Ovary (tissue), 7 donors: ENCODE measurements at regions not wholly inside any gene's neighbourhood (a gene's known extent, or its start where the extent isn't known, plus 50 kb on each side); places are given as distances from the start of the nearest gene placed in this dataset.

Source experiments
- DNase-seq, 5 donors: peaks; one replicate each; pipeline ENCODE4 v3.0.0-alpha.2; 2019 to 2020
- H3K27ac ChIP-seq, 2 donors: fragments of 200-600 bp; one replicate each; pipeline versions ENCODE4 v1.5.1 to v1.8.0; 2019 to 2022
- H3K27me3 ChIP-seq: fragments of 200-600 bp; one replicate; pipeline ENCODE4 v1.8.0; 2022
- H3K36me3 ChIP-seq: fragments of 200-600 bp; sonication (generic); one replicate; pipeline ENCODE4 v1.5.1; 2019
- H3K4me1 ChIP-seq: one replicate; pipeline ENCODE4 v1.8.1; 2013; ENCODE audit warnings: mild to moderate bottlenecking, moderate library complexity; ENCODE audit not compliant: insufficient read depth
- H3K4me3 ChIP-seq: fragments of 200-600 bp; sonication (generic); one replicate; pipeline ENCODE4 v1.5.1; 2017
- H3K9me3 ChIP-seq, 2 donors: fragments of 200-600 bp in 1 of 2; sonication (generic) in 1 of 2; one replicate each; pipeline versions ENCODE4 v1.5.1 to v1.8.1; 2013 to 2019; ENCODE audit warnings: mild to moderate bottlenecking in 1 of 2, moderate library complexity in 1 of 2
- EP300 ChIP-seq: sonication (generic); formaldehyde crosslinking; IDR thresholded peaks from one replicate; pipeline ENCODE4 v1.6.1; 2017; ENCODE audit warnings: antibody characterized with exemption
- POLR2A ChIP-seq: fragments of 450-650 bp; IDR thresholded peaks from one replicate; pipeline ENCODE4 v1.6.1; 2017; ENCODE audit warnings: antibody characterized with exemption, mild to moderate bottlenecking, moderate library complexity
- WGBS, 3 donors: extraction: QIAGEN DNeasy Blood & Tissue Kit in 1 of 3; methylation state at CpG; one replicate each; pipeline versions ENCODE4 v1.1.5 to v1.1.7; 2013 to 2017; 5-methylcytosine and 5-hydroxymethylcytosine counted together
- intact Hi-C, 4 donors: fragments of 100-400 bp; cut with DNase I; formaldehyde crosslinking; loops; one replicate each; pipeline versions ENCODE4 v1.11.0 to v1.15.1; 2022 to 2023
- TF ChIP-seq, protein P1 (sequence below), 3 donors: fragments of 450-650 bp in 2 of 3; fragments of 200-600 bp in 1 of 3; IDR thresholded peaks; one replicate each; pipeline versions ENCODE4 v1.5.1 to v1.8.0; 2016 to 2022; ENCODE audit warnings: antibody characterized with exemption in 3 of 3, mild to moderate bottlenecking in 1 of 3
- donor health status: DM: no; HTN: no; CAD: no; lungs with moderate emphysema.
- donor health status: DM: no; HTN: no; CAD: no.
- donor health status: Bipolar disorder and iron deficiency.
- donor health status: DM: no; HTN: no; CAD: no.
- donor health status: DM: yes; HTN: yes; CAD: no.

DNA sequence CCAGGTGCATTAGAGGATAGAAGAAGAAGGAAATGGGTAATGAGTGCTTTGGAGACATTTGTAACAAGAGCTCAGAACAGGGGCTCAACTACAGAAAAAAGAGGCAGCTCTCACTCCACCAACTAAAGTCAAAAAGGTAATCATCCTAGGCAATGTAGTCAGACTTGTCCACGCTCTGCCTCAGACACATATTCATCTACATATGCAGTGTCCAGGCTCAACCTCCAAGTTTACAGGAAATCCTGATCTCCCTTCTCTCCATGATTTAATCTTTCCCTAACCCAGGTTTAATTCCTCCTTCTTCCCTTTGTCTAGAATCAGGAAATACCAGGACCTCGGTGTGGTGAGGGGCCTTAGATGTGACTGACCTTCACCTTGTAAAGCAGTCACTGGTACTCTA is 65.7 kb upstream of the SELENOP start:
- H3K27me3 ChIP-seq = no peaks in the 10 kb centered on the region
- no peak for TF ChIP-seq EP300
- TF ChIP-seq, protein P1, sequence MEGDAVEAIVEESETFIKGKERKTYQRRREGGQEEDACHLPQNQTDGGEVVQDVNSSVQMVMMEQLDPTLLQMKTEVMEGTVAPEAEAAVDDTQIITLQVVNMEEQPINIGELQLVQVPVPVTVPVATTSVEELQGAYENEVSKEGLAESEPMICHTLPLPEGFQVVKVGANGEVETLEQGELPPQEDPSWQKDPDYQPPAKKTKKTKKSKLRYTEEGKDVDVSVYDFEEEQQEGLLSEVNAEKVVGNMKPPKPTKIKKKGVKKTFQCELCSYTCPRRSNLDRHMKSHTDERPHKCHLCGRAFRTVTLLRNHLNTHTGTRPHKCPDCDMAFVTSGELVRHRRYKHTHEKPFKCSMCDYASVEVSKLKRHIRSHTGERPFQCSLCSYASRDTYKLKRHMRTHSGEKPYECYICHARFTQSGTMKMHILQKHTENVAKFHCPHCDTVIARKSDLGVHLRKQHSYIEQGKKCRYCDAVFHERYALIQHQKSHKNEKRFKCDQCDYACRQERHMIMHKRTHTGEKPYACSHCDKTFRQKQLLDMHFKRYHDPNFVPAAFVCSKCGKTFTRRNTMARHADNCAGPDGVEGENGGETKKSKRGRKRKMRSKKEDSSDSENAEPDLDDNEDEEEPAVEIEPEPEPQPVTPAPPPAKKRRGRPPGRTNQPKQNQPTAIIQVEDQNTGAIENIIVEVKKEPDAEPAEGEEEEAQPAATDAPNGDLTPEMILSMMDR (IDR thresholded peaks at IDR 0.05) = no peak
- no peak for TF ChIP-seq POLR2A
- no peaks in the 10 kb centered on the region for H3K36me3 ChIP-seq
- no peak overlapping the region for H3K4me3 ChIP-seq
- no peak overlapping the region for H3K27ac ChIP-seq
- intact Hi-C loops = no loop called here
- no peaks in the 10 kb centered on the region for H3K9me3 ChIP-seq
- WGBS, 3 donors = 78 to 87% (median 86%) methylated on average over 2 of the region's 2 CpGs
- no peak for DNase-seq
- peaks cover 4% of the 10 kb centered on the region for H3K4me1 ChIP-seq

DNA sequence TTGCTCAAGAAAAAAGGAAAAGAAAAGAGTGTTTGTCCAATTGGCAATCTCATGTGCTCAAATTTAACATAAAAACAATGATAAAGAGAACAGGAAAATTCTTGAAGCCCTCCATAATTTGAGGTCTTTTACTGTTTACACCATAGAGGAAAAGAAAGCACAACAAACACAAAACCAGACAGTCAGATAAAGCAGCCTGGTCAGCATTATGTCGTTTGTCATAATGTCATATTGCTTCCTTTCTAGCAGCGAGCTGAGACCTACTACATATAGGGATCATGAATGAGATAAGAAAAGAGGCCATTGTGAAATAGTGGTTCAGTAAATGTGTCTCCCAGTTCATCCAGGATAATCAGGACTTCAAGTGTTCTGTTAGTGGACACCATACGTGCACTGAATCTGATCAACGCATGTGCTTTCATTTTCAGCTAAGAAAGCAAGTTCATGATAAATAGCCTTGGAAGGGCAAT is 64.7 kb upstream of the SELENOP start:
- intact Hi-C loops = no loop called here
- Histone ChIP-seq H3K36me3 (no peaks in the 10 kb centered on the region), H3K27me3 (no peaks in the 10 kb centered on the region), H3K4me1 (peaks cover 4% of the 10 kb centered on the region), H3K27ac (no peak overlapping the region), H3K4me3 (no peak overlapping the region), H3K9me3 (no peaks in the 10 kb centered on the region)
- TF ChIP-seq, protein P1 (IDR thresholded peaks at IDR 0.05) = no peak
- TF ChIP-seq POLR2A = no peak
- TF ChIP-seq EP300 = no peak
- WGBS, 3 donors = 11 to 18% (median 15%) methylated on average over 4 of the region's 4 CpGs
- DNase-seq = no peak

DNA sequence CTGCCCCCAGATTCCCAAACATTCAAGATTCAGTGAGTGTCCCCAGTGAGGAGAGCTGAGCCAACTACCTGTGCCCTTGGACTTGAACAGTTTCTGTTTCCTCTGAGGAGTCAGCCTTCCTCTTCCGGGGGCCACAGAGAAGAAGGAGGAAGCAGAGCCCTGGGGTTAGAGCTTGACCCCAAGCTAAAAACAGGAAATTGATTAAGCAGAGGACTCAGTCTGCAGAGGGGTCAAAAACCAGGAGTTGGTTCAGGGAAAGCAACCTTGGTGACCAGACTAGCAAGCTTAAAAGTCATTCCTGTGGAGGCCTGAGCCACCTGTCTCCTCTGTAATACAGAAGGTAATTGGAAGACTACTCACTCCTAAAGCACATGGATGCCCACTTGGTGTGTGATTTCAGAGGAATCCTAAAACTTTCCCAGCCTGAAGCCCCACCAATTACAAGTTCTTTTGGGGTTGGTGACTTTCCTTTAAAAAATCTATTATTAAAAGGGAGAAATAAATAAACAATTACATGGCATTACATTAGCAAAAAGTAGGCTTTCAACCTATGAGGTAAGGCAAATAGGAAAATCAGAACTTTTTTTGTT is 64.2 kb upstream of the SELENOP start:
- TF ChIP-seq, protein P1 (IDR thresholded peaks at IDR 0.05) = no peak
- TF ChIP-seq EP300 (no peak), POLR2A (no peak)
- Histone ChIP-seq H3K27me3 (no peaks in the 10 kb centered on the region), H3K27ac (no peak overlapping the region), H3K36me3 (no peaks in the 10 kb centered on the region), H3K4me1 (peaks cover 4% of the 10 kb centered on the region), H3K4me3 (no peak overlapping the region), H3K9me3 (no peaks in the 10 kb centered on the region)
- intact Hi-C loops = no loop called here
- WGBS, 3 donors = 69 to 83% (median 69%) methylated on average over 1 of the region's 1 CpG
- DNase-seq = no peak

DNA sequence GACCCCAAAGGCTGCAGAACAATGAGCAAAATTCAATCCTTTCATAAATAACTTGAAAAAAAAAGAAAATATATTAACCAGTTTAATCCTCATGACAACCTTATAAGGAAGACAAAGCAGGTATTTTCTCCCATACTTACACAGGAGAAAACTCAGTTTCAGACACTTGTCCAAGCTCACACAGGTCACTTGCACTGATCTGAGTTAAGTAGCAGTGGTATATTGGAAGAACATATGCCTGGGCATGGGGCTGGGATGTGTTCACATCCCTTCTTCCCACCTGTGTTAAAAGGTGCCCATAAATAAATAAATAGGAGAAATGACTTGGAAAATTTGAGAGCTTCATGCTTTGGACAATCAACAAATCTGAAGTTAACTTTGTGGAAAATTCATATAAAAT is 63.5 kb upstream of the SELENOP start:
- H3K4me1 ChIP-seq = peaks cover 4% of the 10 kb centered on the region
- no peak overlapping the region for H3K4me3 ChIP-seq
- no peaks in the 10 kb centered on the region for H3K27me3 ChIP-seq
- H3K27ac ChIP-seq = no peak overlapping the region
- no peaks in the 10 kb centered on the region for H3K9me3 ChIP-seq
- H3K36me3 ChIP-seq = no peaks in the 10 kb centered on the region
- intact Hi-C loops = no loop called here
- TF ChIP-seq EP300 (no peak), POLR2A (no peak)
- TF ChIP-seq, protein P1 (IDR thresholded peaks at IDR 0.05) = no peak
- no peak for DNase-seq
